ENCODE measurements at regions not wholly inside any gene's neighbourhood (a gene's known extent, or its start where the extent isn't known, plus 50 kb on each side); places are given as distances from the start of the nearest gene placed in this dataset.

- TF ChIP-seq CTCF (IDR thresholded peaks at IDR 0.05) (no peak), POLR2A (IDR thresholded peaks at IDR 0.05) (no peak), POLR2AphosphoS5 (IDR thresholded peaks at IDR 0.05) (no peak), EP300 (IDR thresholded peaks at IDR 0.05) (no peak)
Measured at GRCh38 chr2:146764301-146764700, 1080.5 kb upstream of the ACVR2A start.
